HG02678 (cell line): ENCODE measurements at regions not wholly inside any gene's neighbourhood (a gene's known extent, or its start where the extent isn't known, plus 50 kb on each side); places are given as distances from the start of the nearest gene placed in this dataset.
"Not testable (repeated sequence)": the region's sequence is repeated elsewhere in the genome, so short reads cannot be mapped to it uniquely, and the experiment has no call there.

Experiments used
- ATAC-seq: cut with Tn5 transposase; IDR thresholded peaks from one replicate; pipeline ENCODE4 v1.9.1; 2021; ENCODE audit warnings: mild to moderate bottlenecking, moderate library complexity; ENCODE audit not compliant: unreplicated experiment

DNA sequence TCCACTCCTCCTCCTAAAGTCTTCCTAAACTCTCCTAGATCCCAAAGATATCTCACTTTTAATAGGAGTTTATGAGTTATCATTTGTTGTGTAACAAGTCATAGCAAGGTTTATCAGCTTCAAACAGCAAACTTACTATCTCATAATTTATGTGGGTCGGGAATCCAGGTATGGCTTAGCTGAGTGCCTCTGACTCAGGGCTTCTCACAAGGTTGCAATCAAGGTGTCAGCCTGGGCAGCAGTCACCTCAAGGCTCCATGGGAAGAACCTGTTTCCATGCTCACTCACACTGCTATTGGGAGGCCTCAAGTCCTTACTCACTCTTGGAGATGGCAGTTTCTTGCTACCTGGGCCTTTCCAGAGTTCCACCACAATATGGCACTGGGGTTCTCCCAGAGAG, 889.8 kb downstream of the MCTP2 start:
- ATAC-seq: no peak

DNA sequence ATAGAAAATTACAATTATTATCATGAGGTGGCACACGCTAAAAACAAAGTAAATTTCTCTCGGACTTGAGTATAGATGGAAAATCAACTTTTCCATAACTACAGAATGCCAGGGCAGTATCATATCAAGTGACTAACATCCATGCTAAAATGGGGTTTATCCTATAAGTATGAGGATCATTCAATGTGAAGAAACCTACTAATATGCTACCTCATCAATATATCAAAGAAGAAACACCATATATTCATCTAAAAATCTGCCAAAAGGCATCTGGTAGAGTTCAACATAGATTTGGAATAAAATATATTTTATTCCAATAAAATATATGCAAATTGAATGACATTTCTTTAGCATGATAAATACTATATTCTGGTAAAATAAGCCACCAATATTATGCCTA, 894.4 kb downstream of the MCTP2 start:
- no peak for ATAC-seq

DNA sequence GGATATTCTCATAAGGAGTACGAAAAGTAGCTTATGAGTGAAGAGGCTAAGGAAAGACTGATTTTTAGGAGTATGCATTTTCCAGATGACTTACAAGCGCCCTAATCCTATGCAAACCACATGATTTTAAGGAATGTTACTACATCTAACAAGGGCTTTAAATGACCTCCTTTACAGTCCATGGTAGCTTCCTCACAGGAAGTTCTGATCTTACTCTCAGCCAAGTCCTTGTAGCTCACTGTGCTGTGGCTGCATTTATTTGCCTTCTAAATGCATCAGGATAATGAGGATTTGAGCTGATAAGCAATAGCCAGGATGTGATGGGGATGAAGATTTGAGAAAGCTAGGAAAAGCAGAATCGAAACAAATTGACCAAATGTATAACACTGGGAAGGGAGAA, 896.0 kb downstream of the MCTP2 start:
- no peak for ATAC-seq

DNA sequence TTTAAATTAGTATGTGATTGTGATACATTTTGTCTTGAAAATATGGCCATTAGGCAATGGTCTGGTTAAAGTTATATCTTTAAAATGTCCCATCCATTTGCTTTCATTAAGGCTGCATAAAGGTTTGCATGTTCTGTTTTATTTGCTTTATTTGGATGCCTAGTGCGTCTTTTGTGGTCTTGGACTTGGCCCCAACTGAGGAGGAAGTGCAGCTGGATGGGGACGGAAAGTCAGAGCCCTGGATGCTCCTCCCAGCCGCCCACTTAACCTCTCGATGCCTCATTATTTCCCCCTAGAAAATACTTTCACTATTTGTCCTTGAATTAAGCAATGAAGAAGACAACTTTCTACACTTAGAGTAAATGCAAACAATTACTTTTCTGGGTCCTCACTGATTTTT, 898.2 kb downstream of the MCTP2 start:
- no peak for ATAC-seq

DNA sequence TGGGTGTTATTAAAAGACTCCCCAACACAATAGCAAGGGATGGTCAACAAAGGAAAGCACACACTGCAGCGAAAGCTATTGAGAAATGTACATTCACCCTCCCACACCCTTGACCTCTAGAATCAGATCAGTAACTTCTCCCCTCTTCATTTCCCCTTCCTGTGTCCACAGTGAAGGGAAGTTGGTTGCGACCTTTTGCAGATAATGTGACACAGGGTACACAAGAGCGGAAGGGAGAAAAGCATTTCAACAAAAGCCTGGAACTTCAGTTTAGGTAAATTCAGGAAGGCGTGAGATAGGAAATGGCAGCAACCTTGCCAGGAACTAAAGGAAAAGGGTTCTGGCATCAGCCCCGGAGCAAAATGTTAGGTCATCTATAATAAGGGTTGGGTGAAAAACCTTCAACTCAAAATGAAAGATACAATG, 899.8 kb downstream of the MCTP2 start:
- no peak for ATAC-seq

DNA sequence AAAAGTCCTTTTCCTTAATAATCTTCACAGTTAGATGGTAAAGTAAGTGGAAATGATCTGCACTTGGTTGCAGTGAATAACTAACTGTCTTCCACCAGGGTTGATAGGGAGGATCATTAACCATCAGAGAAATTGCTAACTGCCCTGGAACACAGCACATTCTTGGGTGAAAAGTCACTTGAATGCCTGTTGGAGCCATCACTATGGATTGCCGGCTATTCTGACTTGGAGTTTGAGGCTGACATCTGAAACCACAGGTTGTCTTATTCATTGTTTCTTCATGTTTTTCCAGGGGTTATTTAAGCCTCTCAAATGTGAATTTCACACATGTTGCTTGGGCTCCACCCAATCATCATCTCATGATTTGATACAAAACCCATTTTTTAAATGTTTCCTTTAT, 901.4 kb downstream of the MCTP2 start:
- ATAC-seq: no peak

DNA sequence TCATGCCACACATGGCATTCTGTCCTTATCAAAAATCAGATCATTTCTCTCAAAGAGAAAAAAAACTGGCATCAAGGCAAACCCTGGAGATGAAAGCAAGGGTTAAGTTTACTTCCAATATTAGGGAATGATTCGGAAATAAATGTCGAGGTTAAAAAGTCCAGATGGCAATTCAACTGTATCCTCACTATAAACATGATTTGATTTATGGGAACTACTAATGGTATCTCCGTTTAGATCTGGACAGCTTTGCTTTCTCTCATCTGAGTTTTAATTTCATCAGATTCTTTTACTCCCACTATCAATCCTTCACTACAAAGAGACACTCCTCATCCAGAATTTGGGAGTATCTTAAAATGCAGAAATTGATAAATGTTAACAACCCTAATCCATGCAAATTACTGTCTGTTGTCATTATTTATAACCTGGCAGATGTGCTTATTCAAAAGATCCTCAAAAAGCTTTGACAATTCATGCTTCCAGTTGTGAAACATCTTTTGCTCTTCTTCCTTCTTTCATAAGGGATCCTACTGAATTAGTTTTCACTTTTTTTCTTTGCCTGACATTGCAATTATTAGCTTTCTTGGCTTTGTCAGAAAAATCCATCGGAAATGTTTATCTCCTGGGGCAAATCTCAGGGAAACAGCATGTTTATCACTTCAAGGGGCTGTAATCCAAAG, 903.2 kb downstream of the MCTP2 start:
- no peak for ATAC-seq

DNA sequence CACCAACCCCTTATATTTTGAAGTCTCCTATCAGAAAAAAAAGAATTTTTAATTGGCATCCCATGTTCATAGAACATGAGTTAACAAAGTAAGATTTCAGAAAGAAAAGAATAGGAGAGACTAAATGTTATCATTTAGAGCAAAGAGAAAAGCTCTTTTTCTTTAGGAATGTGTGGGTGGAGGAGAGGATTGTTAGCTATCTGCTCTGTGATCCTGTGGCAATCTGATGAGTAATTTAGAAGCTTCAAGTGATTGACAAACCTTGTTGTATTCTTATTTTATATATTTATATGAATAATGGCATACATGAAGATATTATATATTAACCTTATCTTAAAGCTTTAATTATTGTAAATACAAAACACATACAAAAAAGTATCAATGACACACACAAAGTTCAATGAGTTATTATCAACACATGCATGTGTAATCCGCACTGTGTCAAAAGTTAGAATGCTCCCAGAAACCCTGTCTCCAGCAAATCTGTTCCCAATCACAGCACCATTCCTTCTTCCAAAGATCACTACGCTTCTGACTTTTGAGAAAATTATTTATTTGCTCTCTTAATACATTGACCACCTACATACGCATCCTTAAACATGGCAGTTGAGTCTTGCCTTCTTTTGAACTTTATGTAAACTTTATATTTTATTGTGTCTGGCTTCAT, 907.4 kb downstream of the MCTP2 start:
- no peak for ATAC-seq

DNA sequence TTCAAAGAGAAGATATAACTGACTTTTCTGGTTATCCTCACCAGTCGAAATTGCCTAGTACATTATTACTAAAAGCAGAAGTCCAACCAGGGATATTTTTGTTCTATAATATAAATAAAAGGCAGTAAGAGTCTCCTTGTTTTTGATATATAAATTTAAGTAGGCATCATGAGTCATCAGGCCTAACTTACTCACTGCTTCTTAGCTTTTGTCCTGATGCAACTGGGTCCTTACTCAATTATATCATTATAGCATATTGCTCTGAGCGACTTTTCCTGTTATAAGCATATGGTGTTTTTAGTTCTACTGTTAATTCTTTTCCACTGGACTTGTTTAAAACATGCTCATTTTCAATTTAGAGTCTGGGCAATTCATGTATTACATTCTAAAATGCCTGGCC, 910.1 kb downstream of the MCTP2 start:
- ATAC-seq: no peak

DNA sequence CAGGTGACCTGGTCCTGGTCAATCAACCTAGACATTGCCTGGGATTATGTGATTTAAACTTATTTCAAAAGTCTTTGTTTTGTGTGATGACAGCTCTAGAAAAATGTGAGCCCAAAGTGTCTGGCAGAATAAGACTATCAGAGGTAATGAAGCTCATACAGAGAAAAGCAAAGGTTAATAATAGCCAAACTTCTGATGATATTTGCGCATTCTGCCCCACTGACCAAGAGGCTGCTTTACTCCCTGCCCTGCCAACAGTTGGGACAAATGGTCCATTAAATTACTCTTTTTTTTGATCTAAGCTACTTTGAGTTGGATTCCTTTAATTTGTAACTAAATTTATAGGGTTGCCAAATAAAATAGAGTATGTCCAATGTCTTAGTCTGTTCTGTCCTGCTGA, 911.2 kb downstream of the MCTP2 start:
- ATAC-seq: no peak

DNA sequence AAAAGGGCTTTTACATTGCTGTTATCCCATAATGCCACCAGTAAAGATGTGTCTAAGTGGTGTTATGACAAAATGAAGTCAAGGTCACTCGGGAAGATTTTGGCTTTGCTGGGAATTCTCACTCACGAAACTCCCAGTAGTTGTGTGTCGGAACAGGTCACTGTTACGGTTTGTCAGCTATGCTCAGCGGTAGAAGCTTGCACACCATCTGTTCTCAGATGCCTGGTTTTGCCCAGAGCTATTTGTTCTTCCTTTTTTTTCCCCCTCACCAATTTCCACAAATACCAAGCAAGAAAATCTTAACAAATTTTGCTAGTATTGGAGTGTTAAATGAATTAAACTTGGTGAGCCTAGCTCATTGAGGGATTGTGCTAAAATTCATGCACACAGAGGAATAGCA, 915.1 kb downstream of the MCTP2 start:
- ATAC-seq: no peak

DNA sequence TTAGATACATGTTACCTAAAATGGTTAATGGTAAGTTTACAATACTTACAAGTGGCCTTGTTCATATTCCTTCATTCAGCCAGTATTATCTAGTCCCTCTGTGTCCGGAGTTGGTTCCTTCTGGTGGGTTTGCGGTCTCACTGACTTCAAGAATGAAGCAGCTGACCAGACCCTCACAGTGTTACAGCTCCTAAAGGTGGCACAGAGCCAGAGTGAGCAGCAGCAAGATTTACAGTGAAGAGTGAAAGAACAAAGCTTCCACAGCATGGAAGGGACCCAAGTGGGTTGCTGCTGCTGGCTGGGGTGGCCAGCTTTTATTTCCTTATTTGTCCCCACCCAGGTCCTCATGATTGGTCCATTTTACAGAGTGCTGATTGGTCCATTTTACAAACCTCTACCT, 916.8 kb downstream of the MCTP2 start:
- ATAC-seq: no peak

DNA sequence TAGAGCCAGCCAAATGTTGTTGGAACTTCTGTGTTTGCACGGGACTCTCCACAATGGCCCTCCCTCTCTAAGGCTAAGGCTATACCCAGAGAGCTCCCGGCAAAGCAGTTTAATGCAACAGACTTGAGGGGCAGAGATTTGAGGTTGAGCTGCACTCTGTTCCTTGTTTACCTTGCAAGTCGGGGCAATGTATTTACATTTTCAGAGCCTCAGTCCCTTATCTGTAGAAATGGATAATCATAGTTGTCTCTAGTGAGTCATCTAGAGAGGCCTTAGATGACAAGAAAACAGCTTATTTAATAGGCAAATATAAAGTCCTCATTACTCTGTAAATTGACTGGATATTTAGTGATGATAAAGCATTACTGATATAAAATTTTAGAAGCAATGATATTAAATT, 917.7 kb downstream of the MCTP2 start:
- ATAC-seq: no peak

DNA sequence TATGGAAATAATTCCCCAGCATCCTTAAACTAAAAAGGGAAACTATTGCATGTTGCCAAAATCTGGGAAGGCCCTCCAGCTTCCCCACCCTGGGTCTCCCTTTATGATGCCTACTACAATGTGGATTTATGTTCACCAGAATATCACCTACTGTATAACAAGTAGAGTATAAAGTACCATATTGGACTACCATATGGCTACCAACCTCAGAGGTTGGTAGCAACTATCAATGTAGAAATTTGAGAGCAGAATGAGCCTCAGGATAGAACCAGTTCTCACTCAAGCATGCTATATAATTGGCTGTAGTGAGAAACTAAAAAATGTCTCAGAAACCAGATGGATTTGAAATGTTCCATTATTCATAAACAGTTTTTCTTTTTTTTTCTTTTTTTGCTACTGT, 918.4 kb downstream of the MCTP2 start:
- ATAC-seq: no peak

DNA sequence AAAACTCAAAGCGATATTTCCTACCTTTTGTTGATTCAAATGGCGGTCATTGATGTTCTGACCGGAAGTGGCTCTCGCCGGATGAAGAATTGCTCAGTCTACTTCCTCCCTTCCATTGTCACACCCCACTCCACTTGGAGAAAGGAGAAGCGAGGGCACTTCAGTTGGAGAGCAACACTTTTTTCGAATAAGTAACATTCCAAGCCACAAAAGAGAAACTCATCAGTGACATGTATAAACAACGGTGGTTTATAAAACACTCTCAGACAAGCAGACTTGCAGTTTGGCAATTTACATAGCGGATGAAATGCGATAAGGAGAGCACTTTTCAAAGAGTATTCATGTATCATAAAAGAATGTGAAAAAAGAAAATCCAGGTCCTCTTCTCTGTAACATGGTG, 919.1 kb downstream of the MCTP2 start:
- no peak for ATAC-seq

DNA sequence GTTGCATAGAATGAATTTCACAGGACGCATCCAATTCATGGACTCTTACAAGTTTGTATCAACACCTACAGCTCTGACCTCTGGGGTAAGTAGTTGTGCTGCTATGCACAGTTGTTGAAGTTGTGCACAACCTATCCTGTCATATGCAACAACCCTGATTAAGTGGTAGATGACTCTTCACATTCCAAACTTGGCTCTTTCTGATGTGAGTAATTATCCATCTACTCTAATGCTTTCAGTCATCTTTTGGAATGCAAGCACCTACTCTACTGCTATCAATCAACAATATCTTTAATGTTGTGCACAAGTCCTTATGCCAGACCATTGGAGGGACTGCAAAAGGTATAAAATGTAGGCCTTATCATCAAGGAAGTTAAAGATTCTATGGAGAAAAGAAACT, 921.4 kb downstream of the MCTP2 start:
- ATAC-seq: no peak

DNA sequence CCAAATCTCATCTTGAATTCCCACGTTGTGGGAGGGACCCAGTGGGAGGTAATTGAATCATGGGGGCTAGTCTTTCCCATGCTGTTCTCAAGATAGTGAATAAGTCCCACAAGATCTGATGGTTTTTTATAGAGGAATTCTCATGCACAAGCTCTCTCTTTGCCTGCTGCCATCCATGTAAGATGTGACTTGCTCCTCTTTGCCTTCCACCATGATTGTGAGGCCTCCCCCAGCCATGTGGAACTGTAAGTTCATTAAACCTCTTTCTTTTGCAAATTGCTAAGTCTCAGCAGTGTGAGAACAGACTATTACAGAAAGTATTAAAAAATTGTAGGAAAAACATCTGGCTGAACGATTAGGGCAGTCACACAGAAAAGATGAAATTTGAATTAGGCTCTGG, 921.8 kb downstream of the MCTP2 start:
- ATAC-seq: not testable (repeated sequence)

DNA sequence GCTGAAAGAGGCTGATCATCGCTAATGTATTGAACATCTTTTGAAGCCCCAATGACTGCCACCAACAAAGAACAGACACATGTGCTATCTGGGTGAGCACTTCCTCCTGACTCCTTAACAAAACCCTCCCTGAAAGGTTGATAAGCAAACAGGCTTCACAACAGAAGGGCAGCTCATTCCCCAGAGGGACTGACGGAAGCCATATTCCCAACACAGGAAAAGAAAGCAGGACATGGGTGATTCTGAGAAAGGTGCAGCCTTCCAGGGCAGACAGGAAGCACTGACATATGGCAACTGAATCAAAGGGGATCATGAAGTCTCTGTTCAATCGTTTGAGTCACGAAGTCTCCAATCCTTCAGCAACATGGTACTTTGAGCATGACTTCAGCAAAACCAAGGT, 929.0 kb downstream of the MCTP2 start:
- ATAC-seq: no peak

DNA sequence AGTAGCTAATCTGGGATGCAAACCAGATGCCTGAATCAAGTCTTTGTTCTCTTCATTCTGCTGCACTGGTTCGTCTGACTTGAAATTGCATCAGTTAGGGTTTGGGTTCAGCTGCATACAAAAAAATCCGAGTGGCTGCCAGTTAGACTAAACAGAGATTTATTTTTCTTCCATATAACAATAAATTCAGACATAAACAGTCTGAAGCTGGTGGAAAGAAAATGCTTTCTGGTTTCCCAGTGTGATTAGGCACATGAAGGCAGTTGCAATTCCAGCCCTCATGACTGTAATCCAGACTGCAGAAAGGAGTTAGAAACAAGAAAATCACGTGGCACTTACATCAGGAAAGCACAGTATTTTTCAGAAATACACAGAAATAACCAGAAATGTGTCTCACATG, 930.7 kb downstream of the MCTP2 start:
- no peak for ATAC-seq

DNA sequence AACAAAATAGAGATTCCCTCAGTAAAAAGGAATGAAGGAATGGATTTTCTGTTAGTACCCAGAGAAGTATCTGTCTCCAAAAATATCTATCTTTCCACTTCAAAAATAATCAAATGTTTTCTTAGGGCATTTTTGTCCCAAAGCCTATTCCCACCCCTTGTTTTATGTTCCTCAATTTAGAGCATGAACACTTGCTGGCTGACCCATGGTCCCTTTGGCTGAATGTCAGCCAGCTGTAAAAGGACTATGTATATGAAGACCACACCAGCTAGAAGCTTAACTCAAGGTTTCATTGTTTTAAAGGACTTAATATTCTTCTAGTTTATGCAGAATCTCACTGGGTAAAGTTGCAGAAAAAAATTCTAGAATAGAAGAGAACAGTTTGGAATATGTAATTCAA, 931.2 kb downstream of the MCTP2 start:
- no peak for ATAC-seq

DNA sequence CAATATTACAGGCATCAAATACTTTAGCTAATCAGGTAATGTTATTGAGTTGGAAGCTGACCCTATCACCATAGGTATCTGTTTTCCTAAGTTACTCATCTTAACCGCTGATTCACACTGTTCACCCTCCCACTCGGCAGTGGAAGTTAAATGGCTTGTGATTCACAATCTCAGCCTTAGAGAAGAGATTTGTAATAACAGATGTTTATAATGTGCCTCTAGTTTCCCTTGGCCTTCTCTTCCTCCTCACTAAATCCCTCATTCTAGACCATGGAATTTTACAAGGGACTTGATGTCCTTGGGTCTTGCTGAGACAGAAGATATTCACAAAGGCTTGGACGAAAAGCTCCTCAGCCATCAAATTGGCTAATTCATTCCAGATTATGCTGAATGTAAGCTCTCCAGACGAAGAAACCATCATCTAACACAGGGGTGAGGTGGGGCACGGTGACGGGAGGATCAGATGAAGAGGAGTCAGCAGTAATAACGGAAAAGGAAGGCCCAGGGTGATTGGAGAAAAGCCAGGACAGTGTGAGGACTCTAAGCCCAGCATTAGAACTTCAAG, 931.7 kb downstream of the MCTP2 start:
- ATAC-seq: no peak

DNA sequence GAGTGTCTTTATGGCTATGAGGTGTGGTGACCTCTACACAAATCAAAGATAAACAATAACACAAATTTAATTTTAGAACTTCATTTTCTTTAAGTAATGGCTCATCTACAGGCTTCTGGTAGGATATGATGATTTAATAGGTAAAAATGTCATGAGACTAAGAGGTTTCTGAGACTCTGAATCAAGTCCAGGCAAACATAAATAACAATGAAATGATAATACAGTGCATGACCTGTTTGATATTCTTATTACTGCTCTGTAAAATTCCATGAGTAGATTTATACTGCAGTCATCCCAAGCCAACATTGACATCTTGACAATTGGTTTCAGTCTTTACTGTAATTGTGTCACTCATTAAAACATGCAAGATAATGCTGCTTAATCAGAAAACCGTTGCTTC, 936.8 kb downstream of the MCTP2 start:
- no peak for ATAC-seq
